Heart right ventricle (tissue), 16 donors: ENCODE measurements at regions not wholly inside any gene's neighbourhood (a gene's known extent, or its start where the extent isn't known, plus 50 kb on each side); places are given as distances from the start of the nearest gene placed in this dataset.

Source experiments
- ATAC-seq, 8 donors: fragments of 200-7000 bp; cut with Tn5 transposase; one replicate each; pipeline ENCODE4 v1.9.1; 2020; ENCODE audit warnings: mild to moderate bottlenecking in 8 of 8, moderate library complexity in 8 of 8, moderate number of reproducible peaks in 1 of 8
- DNase-seq, 2 donors: peaks; one replicate each; pipeline ENCODE4 v3.0.0-alpha.2; 2020
- H3K27ac ChIP-seq, 10 donors: fragments of 200-600 bp; sonication (generic) in 2 of 10; one replicate each; pipeline versions ENCODE4 v1.5.0 to v1.8.0; 2020 to 2022; ENCODE audit warnings: mild to moderate bottlenecking in 3 of 10
- H3K27me3 ChIP-seq, 7 donors: fragments of 200-600 bp; one replicate each; pipeline ENCODE4 v1.8.0; 2021 to 2022; ENCODE audit warnings: mild to moderate bottlenecking in 2 of 7
- H3K36me3 ChIP-seq, 9 donors: fragments of 200-600 bp; sonication (generic) in 1 of 9; one replicate each; pipeline versions ENCODE4 v1.5.0 to v1.8.0; 2020 to 2022; ENCODE audit warnings: mild to moderate bottlenecking in 2 of 9
- H3K4me1 ChIP-seq, 9 donors: fragments of 200-600 bp; sonication (generic) in 1 of 9; one replicate each; pipeline versions ENCODE4 v1.5.0 to v1.8.0; 2020 to 2022; ENCODE audit warnings: mild to moderate bottlenecking in 4 of 9
- H3K4me3 ChIP-seq, 10 donors: fragments of 200-600 bp; sonication (generic) in 2 of 10; one replicate each; pipeline versions ENCODE4 v1.5.0 to v1.8.0; 2020 to 2022; ENCODE audit warnings: mild to moderate bottlenecking in 7 of 10, moderate library complexity in 2 of 10
- H3K9me3 ChIP-seq, 11 donors: fragments of 200-600 bp in 10 of 11; sonication (generic) in 2 of 11; one replicate each; pipeline versions ENCODE4 v1.5.0 to v1.8.0; 2013 to 2022; ENCODE audit warnings: mild to moderate bottlenecking in 2 of 11, control low read depth in 1 of 11, moderate library complexity in 1 of 11
- WGBS, 2 donors: extraction: QIAGEN DNeasy Blood & Tissue Kit; methylation state at CpG; one replicate each; pipeline ENCODE4 v1.1.7; 2013; ENCODE audit warnings: inconsistent platforms in 1 of 2; 5-methylcytosine and 5-hydroxymethylcytosine counted together
- intact Hi-C, 10 donors: fragments of 100-400 bp; cut with DNase I; formaldehyde crosslinking; loops; one replicate each; pipeline versions ENCODE4 v1.11.1 to v1.14.2; 2022
- TF ChIP-seq, protein P1 (sequence below), 9 donors: fragments of 200-600 bp; sonication (generic) in 2 of 9; IDR thresholded peaks; one replicate each; pipeline versions ENCODE4 v1.5.0 to v1.8.0; 2021 to 2022; ENCODE audit warnings: antibody characterized with exemption in 9 of 9, mild to moderate bottlenecking in 5 of 9, moderate library complexity in 1 of 9
- donor health status: Arrhythmogenic right ventricular cardiomyopathy.
- donor health status: ischemic (EF 13 %, LVEDD 7.1; RV severe dilation, severe dysfunction).
- donor health status: healthy with polysubstance abuse.
- donor health status: DM: no; HTN: yes; CAD: no.
- donor health status: DM: no; HTN: no; CAD: no.
- donor health status: ischemic (EF 25% LVEDD 6.9; RV normal size, moderate dysfunction).
- donor health status: ischemic (EF 25% LVEDD 5.7; RV mildly dilated, moderate dysfunction).
- donor health status: healthy.
- donor health status: DM: yes; HTN: yes; CAD: no.
- donor health status: Ischemic cardiomyopathy.
- donor health status: ischemic (EF 35%, LVEDD 5.7; RV mildly dilated, moderate dysfunction).
- donor health status: nonischemic (EF 11% LVEDD 7.7; RV severe dilation, severe dysfunction).
- donor health status: DM: yes; HTN: yes; CAD: no.
- donor health status: PGD.
- donor health status: ischemic (EF 29% LVEDD 5.4; RV normal size, mild dysfunction).
- donor health status: nonischemic (EF 23%, LVEDD 6.1; RV moderate dilation, normal function).

DNA sequence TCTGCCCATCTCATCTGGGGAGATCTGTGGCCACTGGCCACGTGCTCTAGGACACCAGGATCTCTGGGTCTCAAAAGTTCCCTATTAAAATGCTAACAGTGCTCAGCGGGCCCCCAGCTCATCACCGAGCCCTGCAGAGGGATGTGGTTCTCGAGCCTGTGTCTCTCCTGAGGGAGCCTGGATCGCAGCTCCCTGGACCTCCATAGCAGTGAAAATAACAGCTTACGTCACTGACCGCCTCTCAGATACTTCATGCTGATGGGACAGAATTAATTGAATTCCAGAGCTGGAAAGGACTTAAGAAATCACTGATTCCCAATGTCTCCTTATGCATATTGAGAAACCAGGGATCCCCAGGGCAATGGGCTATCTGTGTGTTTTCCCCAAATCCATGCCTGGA lies 90.0 kb downstream of the GALR1 start:
- H3K9me3 ChIP-seq = no peaks in the 10 kb centered on the region
- H3K27me3 ChIP-seq = peaks cover 0 to 29% (median 10%) of the 10 kb centered on the region in 7 donors
- 75 to 80% methylated on average over 7 of the region's 7 CpGs for WGBS, 2 donors
- intact Hi-C loops = no loop called here
- H3K4me3 ChIP-seq = no peak overlapping the region
- TF ChIP-seq, protein P1, sequence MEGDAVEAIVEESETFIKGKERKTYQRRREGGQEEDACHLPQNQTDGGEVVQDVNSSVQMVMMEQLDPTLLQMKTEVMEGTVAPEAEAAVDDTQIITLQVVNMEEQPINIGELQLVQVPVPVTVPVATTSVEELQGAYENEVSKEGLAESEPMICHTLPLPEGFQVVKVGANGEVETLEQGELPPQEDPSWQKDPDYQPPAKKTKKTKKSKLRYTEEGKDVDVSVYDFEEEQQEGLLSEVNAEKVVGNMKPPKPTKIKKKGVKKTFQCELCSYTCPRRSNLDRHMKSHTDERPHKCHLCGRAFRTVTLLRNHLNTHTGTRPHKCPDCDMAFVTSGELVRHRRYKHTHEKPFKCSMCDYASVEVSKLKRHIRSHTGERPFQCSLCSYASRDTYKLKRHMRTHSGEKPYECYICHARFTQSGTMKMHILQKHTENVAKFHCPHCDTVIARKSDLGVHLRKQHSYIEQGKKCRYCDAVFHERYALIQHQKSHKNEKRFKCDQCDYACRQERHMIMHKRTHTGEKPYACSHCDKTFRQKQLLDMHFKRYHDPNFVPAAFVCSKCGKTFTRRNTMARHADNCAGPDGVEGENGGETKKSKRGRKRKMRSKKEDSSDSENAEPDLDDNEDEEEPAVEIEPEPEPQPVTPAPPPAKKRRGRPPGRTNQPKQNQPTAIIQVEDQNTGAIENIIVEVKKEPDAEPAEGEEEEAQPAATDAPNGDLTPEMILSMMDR (IDR thresholded peaks at IDR 0.05) = no peak
- ATAC-seq = no peak
- no peaks in the 10 kb centered on the region for H3K36me3 ChIP-seq
- DNase-seq = no peak
- H3K4me1 ChIP-seq = peaks cover 0 to 5% (median 0%) of the 10 kb centered on the region in 9 donors
- no peak overlapping the region for H3K27ac ChIP-seq

DNA sequence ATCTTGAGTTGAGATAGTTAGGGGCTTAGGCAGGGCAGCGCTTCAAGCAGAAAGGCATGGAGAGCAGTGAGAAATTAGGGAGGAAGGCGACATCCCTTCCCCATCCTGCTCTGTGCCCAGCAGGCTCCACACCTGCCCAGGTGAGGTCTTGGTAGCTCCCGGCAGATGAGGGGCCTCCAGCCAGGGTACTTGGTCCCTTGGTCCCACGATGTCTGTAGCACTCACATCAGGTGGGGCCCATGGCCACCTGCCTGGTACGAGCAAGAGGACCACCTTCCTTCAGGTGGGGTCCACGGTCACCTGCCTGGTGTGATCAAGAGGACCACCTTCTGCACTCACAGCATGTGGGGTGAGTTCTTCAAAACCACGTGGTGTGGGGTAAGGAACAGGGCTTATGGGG lies 91.2 kb downstream of the GALR1 start:
- TF ChIP-seq, protein P1 (IDR thresholded peaks at IDR 0.05) = no peak

DNA sequence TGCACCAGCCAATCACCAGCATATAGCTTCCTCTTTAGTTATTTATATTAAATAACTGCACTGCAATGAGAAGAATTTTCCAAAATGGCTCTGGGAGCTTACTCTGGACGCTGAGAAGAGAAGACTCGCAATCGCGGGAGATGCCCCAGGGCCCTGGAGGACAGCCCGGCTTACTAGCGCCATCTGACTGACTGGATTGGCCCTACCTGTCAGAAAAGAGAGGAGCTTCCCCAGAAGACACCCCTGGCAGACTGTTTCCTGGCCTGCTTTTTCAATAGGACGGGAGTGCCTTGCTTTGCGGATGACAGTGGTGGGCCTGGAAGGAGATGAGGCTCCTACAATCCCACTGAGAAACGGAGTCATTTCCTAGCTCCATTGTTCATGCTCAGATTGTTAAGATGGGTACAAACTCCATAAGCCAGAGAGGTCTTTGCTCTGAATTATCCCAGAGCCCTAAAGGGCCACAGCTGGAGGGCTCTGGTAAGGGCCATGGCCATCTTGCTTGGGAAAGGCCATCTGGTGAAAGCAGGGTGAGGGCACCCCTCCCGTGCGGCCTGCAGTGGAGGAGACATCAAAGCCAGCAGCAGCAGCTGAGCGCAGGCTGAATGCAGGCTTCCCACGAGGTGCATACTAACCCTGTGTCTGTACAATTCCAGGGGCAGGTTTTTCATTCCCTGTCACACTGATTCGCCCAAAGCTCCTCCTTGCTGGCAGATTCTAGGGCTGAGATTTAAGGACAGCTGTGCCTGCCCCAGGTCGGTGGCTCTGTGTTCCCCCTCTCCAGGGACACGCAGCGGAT lies 92.1 kb downstream of the GALR1 start:
- TF ChIP-seq, protein P1 (IDR thresholded peaks at IDR 0.05) = no peak
- H3K36me3 ChIP-seq = no peaks in the 10 kb centered on the region
- H3K27me3 ChIP-seq = peaks cover 0 to 29% (median 8%) of the 10 kb centered on the region in 7 donors
- peaks cover 0 to 5% (median 0%) of the 10 kb centered on the region in 9 donors for H3K4me1 ChIP-seq
- no peaks in the 10 kb centered on the region for H3K9me3 ChIP-seq
- H3K27ac ChIP-seq = no peak overlapping the region
- WGBS, 2 donors = 84 to 85% methylated on average over 17 of the region's 17 CpGs
- ATAC-seq (no peak), DNase-seq (no peak)
- intact Hi-C loops = no loop called here
- no peak overlapping the region for H3K4me3 ChIP-seq

More for the DNA sequence above, 91.2 kb downstream of the GALR1 start:
- ATAC-seq (no peak), DNase-seq (no peak)
- Histone ChIP-seq H3K27me3 (peaks cover 0 to 29% (median 10%) of the 10 kb centered on the region in 7 donors), H3K4me1 (peaks cover 0 to 5% (median 0%) of the 10 kb centered on the region in 9 donors), H3K27ac (no peak overlapping the region), H3K36me3 (no peaks in the 10 kb centered on the region), H3K9me3 (no peaks in the 10 kb centered on the region), H3K4me3 (no peak overlapping the region)
- intact Hi-C loops = no loop called here
- WGBS, 2 donors = 80 to 85% methylated on average over 7 of the region's 7 CpGs

DNA sequence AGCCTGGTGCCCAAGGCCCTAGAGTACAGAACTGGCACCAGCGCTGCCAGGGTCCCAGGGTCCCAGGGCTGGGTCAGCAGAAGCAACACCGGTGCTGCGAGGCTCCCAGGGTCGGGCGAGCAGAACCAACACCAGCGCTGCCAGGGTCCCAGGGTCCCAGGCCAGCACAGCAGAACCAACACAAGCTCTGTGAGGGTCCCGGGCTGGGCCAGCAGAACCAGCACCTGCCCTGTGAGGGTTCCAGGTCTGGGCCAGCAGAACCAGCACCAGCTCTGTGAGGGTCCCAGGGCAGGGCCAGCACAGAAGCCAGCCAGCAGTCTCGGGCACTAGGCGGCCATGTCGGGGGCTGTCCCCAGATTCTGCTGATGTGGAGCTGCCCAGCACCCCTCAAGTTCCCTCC lies 93.1 kb downstream of the GALR1 start:
- TF ChIP-seq, protein P1 (IDR thresholded peaks at IDR 0.05) = no peak
- no peaks in the 10 kb centered on the region for H3K36me3 ChIP-seq
- no peaks in the 10 kb centered on the region for H3K9me3 ChIP-seq
- intact Hi-C loops = no loop called here
- no peak overlapping the region for H3K27ac ChIP-seq
- peaks cover 0 to 29% (median 8%) of the 10 kb centered on the region in 7 donors for H3K27me3 ChIP-seq
- 85 to 89% methylated on average over 10 of the region's 10 CpGs for WGBS, 2 donors
- DNase-seq (no peak), ATAC-seq (no peak)
- H3K4me3 ChIP-seq = no peak overlapping the region
- H3K4me1 ChIP-seq = peaks cover 0 to 5% (median 0%) of the 10 kb centered on the region in 9 donors
